B cell (primary cell): ENCODE measurements at regions not wholly inside any gene's neighbourhood (a gene's known extent, or its start where the extent isn't known, plus 50 kb on each side); places are given as distances from the start of the nearest gene placed in this dataset.

Experiments used
- ATAC-seq: fragments of 200-7000 bp; cut with Tn5 transposase; one replicate; pipeline ENCODE4 v1.10.0; 2021; ENCODE audit warnings: low read depth, mild to moderate bottlenecking, moderate number of reproducible peaks, moderate library complexity
- CTCF ChIA-PET: fragments of 350-600 bp; sonication (Branson Sonifier 250); formaldehyde crosslinking; loops from one replicate; lab custom pipeline; 2021; ENCODE audit warnings: antibody characterized with exemption, inconsistent platforms; lab: Charles Lee
- POLR2A ChIA-PET: fragments of 350-600 bp; sonication (Branson Sonifier 250); formaldehyde crosslinking; loops from one replicate; lab custom pipeline; 2021; ENCODE audit warnings: antibody characterized with exemption; lab: Charles Lee
- DNase-seq: peaks from one replicate; pipeline ENCODE4 v3.0.0; 2013
- H2AFZ ChIP-seq: 2 replicates; pipeline ENCODE4 v1.6.1; 2012; ENCODE audit warnings: mild to moderate bottlenecking, low read depth, low read length; ENCODE audit not compliant: insufficient read depth, poor library complexity, severe bottlenecking
- H3K27ac ChIP-seq, 2 donors: 1 replicate in 1 of 2; 2 replicates in 1 of 2; pipeline ENCODE4 v1.5.1; 2012 to 2013; ENCODE audit warnings: low read length in 2 of 2, mild to moderate bottlenecking in 2 of 2, moderate library complexity in 1 of 2
- H3K27me3 ChIP-seq, 4 experiments: fragments of 200-600 bp in 1 of 4; sonication (generic) in 1 of 4; replicated peaks in 1 of 4; 1 replicate in 2 of 4; 2 replicates in 2 of 4; pipeline versions ENCODE4 v1.6.1 to v1.7.0; 2013 to 2016; ENCODE audit warnings: low read length in 3 of 4, mild to moderate bottlenecking in 2 of 4, mixed read lengths in 1 of 4, moderate library complexity in 1 of 4; ENCODE audit not compliant: insufficient read depth in 4 of 4, control insufficient read depth in 3 of 4; ENCODE audit errors: control extremely low read depth in 1 of 4
- H3K36me3 ChIP-seq, 2 experiments: replicated peaks in 1 of 2; 1 replicate in 1 of 2; 2 replicates in 1 of 2; pipeline versions ENCODE4 v1.6.1 to v1.7.1; 2013; ENCODE audit warnings: low read length in 1 of 2; ENCODE audit not compliant: insufficient read depth in 2 of 2, control insufficient read depth in 1 of 2; ENCODE audit errors: control extremely low read depth in 1 of 2, extremely low read depth in 1 of 2
- H3K4me1 ChIP-seq, 2 donors: fragments of 200-600 bp in 1 of 2; sonication (generic) in 1 of 2; 1 replicate in 1 of 2; 2 replicates in 1 of 2; pipeline versions ENCODE4 v1.5.1 to v1.6.1; 2013 to 2017; ENCODE audit warnings: low read length in 2 of 2; ENCODE audit not compliant: control insufficient read depth in 2 of 2, insufficient read depth in 2 of 2
- H3K4me2 ChIP-seq: replicated peaks from 2 replicates; pipeline ENCODE3; 2012; ENCODE audit warnings: mild to moderate bottlenecking, low read depth, low read length; ENCODE audit not compliant: poor library complexity, severe bottlenecking
- H3K4me3 ChIP-seq, 5 experiments: fragments of 200-600 bp in 1 of 5; sonication (generic) in 1 of 5; 1 replicate in 3 of 5; 2 replicates in 2 of 5; pipeline versions ENCODE4 v1.5.1 to v1.7.0; 2011 to 2016; ENCODE audit warnings: low read length in 4 of 5, mild to moderate bottlenecking in 4 of 5, low read depth in 2 of 5, control low read depth in 1 of 5, moderate library complexity in 1 of 5; ENCODE audit not compliant: insufficient read depth in 1 of 5; ENCODE audit errors: control extremely low read depth in 1 of 5, extremely low read depth in 1 of 5
- H3K79me2 ChIP-seq: fragments of 200-600 bp; sonication (generic); one replicate; pipeline ENCODE4 v1.6.0; 2016; ENCODE audit warnings: low read length; ENCODE audit not compliant: control insufficient read depth, insufficient read depth
- H3K9ac ChIP-seq: fragments of 200-600 bp; sonication (generic); 2 replicates; pipeline ENCODE4 v1.6.1; 2017; ENCODE audit warnings: mild to moderate bottlenecking, low read length, moderate library complexity
- H3K9me3 ChIP-seq, 3 donors: one replicate each; pipeline versions ENCODE4 v1.6.1 to v1.7.1; 2013; ENCODE audit warnings: low read length in 2 of 3; ENCODE audit not compliant: control insufficient read depth in 2 of 3, insufficient read depth in 1 of 3; ENCODE audit errors: control extremely low read depth in 1 of 3
- H4K20me1 ChIP-seq: 2 replicates; pipeline ENCODE4 v1.6.0; 2012; ENCODE audit warnings: mild to moderate bottlenecking, low read length; ENCODE audit not compliant: insufficient read depth, control insufficient read depth, poor library complexity, severe bottlenecking
- H3K27ac Mint-ChIP-seq: one replicate; pipeline ENCODE4 v1.8.0; 2021; ENCODE audit warnings: mixed read lengths
- H3K27me3 Mint-ChIP-seq: one replicate; pipeline ENCODE4 v1.8.0; 2021; ENCODE audit warnings: mixed read lengths
- H3K4me1 Mint-ChIP-seq: one replicate; pipeline ENCODE4 v1.8.0; 2021; ENCODE audit warnings: mixed read lengths
- H3K4me3 Mint-ChIP-seq: one replicate; pipeline ENCODE4 v1.8.0; 2021; ENCODE audit warnings: mixed read lengths
- H3K9me3 Mint-ChIP-seq: one replicate; pipeline ENCODE4 v1.8.0; 2022; ENCODE audit warnings: mixed read lengths; ENCODE audit not compliant: insufficient read depth
- EZH2 ChIP-seq: IDR thresholded peaks from 2 replicates; pipeline ENCODE4 v1.6.1; 2012; ENCODE audit warnings: borderline replicate concordance, low read depth, mild to moderate bottlenecking, moderate library complexity, low read length; ENCODE audit not compliant: insufficient read depth, poor library complexity, severe bottlenecking
- WGBS: methylation state at CpG from one replicate; pipeline ENCODE4 v1.1.5; 2013; ENCODE audit warnings: missing lambda C conversion rate; ENCODE audit not compliant: insufficient coverage; 5-methylcytosine and 5-hydroxymethylcytosine counted together
- intact Hi-C: fragments of 100-400 bp; cut with micrococcal nuclease; formaldehyde crosslinking; loops from one replicate; pipeline ENCODE4 v1.10.0; 2022
- TF ChIP-seq, protein P1 (sequence below): fragments of 200-600 bp; IDR thresholded peaks from one replicate; pipeline ENCODE4 v1.8.0; 2022; ENCODE audit warnings: antibody characterized with exemption, mild to moderate bottlenecking

DNA sequence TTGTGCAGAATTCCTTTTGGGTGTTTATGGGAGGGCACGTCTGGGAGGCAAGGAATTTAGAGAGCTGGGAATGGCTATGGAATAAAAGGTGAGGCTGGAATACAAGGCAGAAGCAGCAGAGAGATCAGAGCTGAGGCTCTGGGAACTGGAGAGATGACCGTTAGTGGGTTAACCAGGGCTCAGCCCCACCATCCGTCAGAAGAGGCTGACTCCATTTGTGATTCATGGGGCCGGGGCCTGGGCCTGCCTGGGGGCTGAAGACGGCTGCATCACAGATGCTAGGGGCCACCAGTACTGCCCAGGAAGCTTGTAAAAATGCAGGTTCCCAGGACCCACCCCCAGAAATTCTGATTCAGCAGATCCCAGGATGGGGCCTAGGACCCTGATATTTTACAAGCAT, 398.1 kb downstream of the MED13L start:
- no peak for ATAC-seq
- Histone ChIP-seq H3K4me3 (no peak overlapping the region), H3K79me2 (no peaks in the 10 kb centered on the region), H3K36me3 (no peaks in the 10 kb centered on the region), H3K27ac (no peak overlapping the region), H2AFZ (no peak overlapping the region), H4K20me1 (no peaks in the 10 kb centered on the region), H3K4me1 (no peaks in the 10 kb centered on the region), H3K9ac (no peak overlapping the region), H3K4me2 (no peak overlapping the region), H3K27me3 (peaks cover 0 to 7% (median 3%) of the 10 kb centered on the region in 4 experiments), H3K9me3 (peaks cover 0 to 2% (median 0%) of the 10 kb centered on the region in 3 donors)
- H3K27me3 Mint-ChIP-seq = peaks cover 19% of the 10 kb centered on the region
- CTCF ChIA-PET = no interaction called here
- POLR2A ChIA-PET = no interaction called here
- no peak for TF ChIP-seq EZH2
- TF ChIP-seq, protein P1, sequence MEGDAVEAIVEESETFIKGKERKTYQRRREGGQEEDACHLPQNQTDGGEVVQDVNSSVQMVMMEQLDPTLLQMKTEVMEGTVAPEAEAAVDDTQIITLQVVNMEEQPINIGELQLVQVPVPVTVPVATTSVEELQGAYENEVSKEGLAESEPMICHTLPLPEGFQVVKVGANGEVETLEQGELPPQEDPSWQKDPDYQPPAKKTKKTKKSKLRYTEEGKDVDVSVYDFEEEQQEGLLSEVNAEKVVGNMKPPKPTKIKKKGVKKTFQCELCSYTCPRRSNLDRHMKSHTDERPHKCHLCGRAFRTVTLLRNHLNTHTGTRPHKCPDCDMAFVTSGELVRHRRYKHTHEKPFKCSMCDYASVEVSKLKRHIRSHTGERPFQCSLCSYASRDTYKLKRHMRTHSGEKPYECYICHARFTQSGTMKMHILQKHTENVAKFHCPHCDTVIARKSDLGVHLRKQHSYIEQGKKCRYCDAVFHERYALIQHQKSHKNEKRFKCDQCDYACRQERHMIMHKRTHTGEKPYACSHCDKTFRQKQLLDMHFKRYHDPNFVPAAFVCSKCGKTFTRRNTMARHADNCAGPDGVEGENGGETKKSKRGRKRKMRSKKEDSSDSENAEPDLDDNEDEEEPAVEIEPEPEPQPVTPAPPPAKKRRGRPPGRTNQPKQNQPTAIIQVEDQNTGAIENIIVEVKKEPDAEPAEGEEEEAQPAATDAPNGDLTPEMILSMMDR = no peak
- no peak overlapping the region for H3K27ac Mint-ChIP-seq
- H3K4me1 Mint-ChIP-seq = no peaks in the 10 kb centered on the region
- WGBS = 67% methylated on average over 5 of the region's 5 CpGs
- intact Hi-C loops = no loop called here
- H3K4me3 Mint-ChIP-seq = no peak overlapping the region
- H3K9me3 Mint-ChIP-seq = peaks cover 6% of the 10 kb centered on the region
- DNase-seq = no peak

DNA sequence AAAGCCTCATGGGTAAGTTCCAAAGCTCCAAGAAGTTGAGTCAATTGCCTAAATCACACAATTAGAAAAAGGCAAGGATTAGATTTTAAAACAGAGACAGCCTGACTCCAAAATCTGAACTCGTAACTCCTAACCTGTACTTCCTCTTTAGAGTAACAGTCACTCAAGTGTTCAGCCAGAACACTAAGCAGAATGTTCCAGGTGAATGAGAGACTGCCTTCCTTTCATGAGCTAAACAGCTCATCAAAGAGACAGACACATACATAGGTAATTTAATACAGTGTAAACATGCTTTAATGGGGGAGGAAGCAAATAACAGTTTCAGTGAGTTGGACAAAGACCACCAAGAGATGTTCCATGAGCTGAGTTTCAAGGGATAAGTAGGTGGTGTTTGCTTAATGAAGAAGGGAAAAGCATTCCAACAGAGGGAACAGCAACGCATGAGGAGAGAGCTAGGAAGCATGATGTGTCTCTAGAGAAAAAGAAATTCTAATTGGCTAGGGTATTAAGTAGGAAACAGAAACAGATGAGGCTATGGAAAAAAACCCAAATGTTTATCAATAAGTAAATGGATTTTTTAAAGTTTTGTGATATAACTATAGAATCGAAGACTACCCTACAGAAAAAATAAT, 403.9 kb downstream of the MED13L start:
- POLR2A ChIA-PET = no interaction called here
- intact Hi-C loops = no loop called here
- TF ChIP-seq, protein P1 = no peak
- TF ChIP-seq EZH2 = no peak
- H3K27ac Mint-ChIP-seq = no peak overlapping the region
- peaks cover 50% of the 10 kb centered on the region for H3K27me3 Mint-ChIP-seq
- Histone ChIP-seq H3K4me1 (no peaks in the 10 kb centered on the region), H2AFZ (no peak overlapping the region), H3K9ac (no peak overlapping the region), H3K4me3 (no peak overlapping the region), H3K79me2 (no peaks in the 10 kb centered on the region), H3K27ac (no peak overlapping the region), H3K36me3 (no peaks in the 10 kb centered on the region), H3K27me3 (peaks cover 0 to 12% (median 5%) of the 10 kb centered on the region in 4 experiments), H3K9me3 (peaks cover 0 to 2% (median 0%) of the 10 kb centered on the region in 3 donors), H3K4me2 (no peak overlapping the region), H4K20me1 (no peaks in the 10 kb centered on the region)
- no peaks in the 10 kb centered on the region for H3K4me1 Mint-ChIP-seq
- CTCF ChIA-PET = interaction anchor here (1.1 kb wide), 1 partner anchor 44 kb away, joined by 3 read pairs; no protein-coding TSS in a partner anchor
- 49% methylated on average over 2 of the region's 3 CpGs for WGBS
- H3K4me3 Mint-ChIP-seq = no peak overlapping the region
- DNase-seq = no peak
- H3K9me3 Mint-ChIP-seq = peaks cover 6% of the 10 kb centered on the region
- no peak for ATAC-seq
